Heart left ventricle (tissue), 16 donors: ENCODE measurements at regions not wholly inside any gene's neighbourhood (a gene's known extent, or its start where the extent isn't known, plus 50 kb on each side); places are given as distances from the start of the nearest gene placed in this dataset.

Experiments
- ATAC-seq, 4 donors: fragments of 200-7000 bp; cut with Tn5 transposase; one replicate each; pipeline ENCODE4 v1.9.1; 2020 to 2022; ENCODE audit warnings: moderate library complexity in 4 of 4, mild to moderate bottlenecking in 3 of 4, moderate number of reproducible peaks in 1 of 4
- DNase-seq, 5 donors: peaks; one replicate each; pipeline ENCODE4 v3.0.0-alpha.2; 2020
- H3K27ac ChIP-seq, 12 donors: fragments of 200-600 bp; sonication (generic) in 4 of 12; one replicate each; pipeline versions ENCODE4 v1.5.0 to v1.8.0; 2016 to 2022; ENCODE audit warnings: mild to moderate bottlenecking in 2 of 12
- H3K27me3 ChIP-seq, 9 donors: fragments of 200-600 bp; sonication (generic) in 2 of 9; one replicate each; pipeline versions ENCODE4 v1.5.1 to v1.8.0; 2016 to 2022; ENCODE audit warnings: mild to moderate bottlenecking in 3 of 9
- H3K36me3 ChIP-seq, 9 donors: fragments of 200-600 bp; sonication (generic) in 2 of 9; one replicate each; pipeline versions ENCODE4 v1.5.0 to v1.8.0; 2018 to 2022; ENCODE audit warnings: mild to moderate bottlenecking in 2 of 9
- H3K4me1 ChIP-seq, 12 donors: fragments of 200-600 bp; sonication (generic) in 4 of 12; one replicate each; pipeline versions ENCODE4 v1.5.0 to v1.8.0; 2016 to 2022; ENCODE audit warnings: mild to moderate bottlenecking in 3 of 12
- H3K4me3 ChIP-seq, 12 donors: fragments of 200-600 bp; sonication (generic) in 4 of 12; one replicate each; pipeline versions ENCODE4 v1.5.0 to v1.8.0; 2017 to 2022; ENCODE audit warnings: mild to moderate bottlenecking in 9 of 12, moderate library complexity in 4 of 12
- H3K9me3 ChIP-seq, 12 donors: fragments of 200-600 bp; sonication (generic) in 4 of 12; one replicate each; pipeline versions ENCODE4 v1.5.0 to v1.8.0; 2016 to 2022; ENCODE audit warnings: mild to moderate bottlenecking in 1 of 12
- POLR2A ChIP-seq, 2 donors: fragments of 450-650 bp; IDR thresholded peaks; one replicate each; pipeline ENCODE4 v1.6.1; 2017; ENCODE audit warnings: antibody characterized with exemption in 2 of 2, mild to moderate bottlenecking in 2 of 2, moderate library complexity in 2 of 2
- WGBS, 4 donors: extraction: QIAGEN DNeasy Blood & Tissue Kit in 2 of 4; methylation state at CpG; one replicate each; pipeline versions ENCODE4 v1.1.5 to v1.1.7; 2013 to 2018; 5-methylcytosine and 5-hydroxymethylcytosine counted together
- intact Hi-C, 10 donors: fragments of 100-400 bp; cut with DNase I; formaldehyde crosslinking; loops; one replicate each; pipeline versions ENCODE4 v1.11.1 to v1.14.2; 2022
- TF ChIP-seq, protein P1 (sequence below), 12 donors: fragments of 200-600 bp; sonication (generic) in 4 of 12; IDR thresholded peaks; one replicate each; pipeline versions ENCODE4 v1.5.0 to v1.8.0; 2018 to 2022; ENCODE audit warnings: antibody characterized with exemption in 12 of 12, mild to moderate bottlenecking in 5 of 12
- donor health status: ischemic (EF 13 %, LVEDD 7.1; RV severe dilation, severe dysfunction).
- donor health status: healthy with polysubstance abuse.
- donor health status: DM: no; HTN: yes; CAD: no.
- donor health status: DM: no; HTN: no; CAD: no.
- donor health status: ischemic (EF 25% LVEDD 6.9; RV normal size, moderate dysfunction).
- donor health status: ischemic (EF 25% LVEDD 5.7; RV mildly dilated, moderate dysfunction).
- donor health status: healthy.
- donor health status: DM: yes; HTN: yes; CAD: no.
- donor health status: ischemic (EF 35%, LVEDD 5.7; RV mildly dilated, moderate dysfunction).
- donor health status: nonischemic (EF 11% LVEDD 7.7; RV severe dilation, severe dysfunction).
- donor health status: DM: yes; HTN: yes; CAD: no.
- donor health status: PGD.
- donor health status: ischemic (EF 29% LVEDD 5.4; RV normal size, mild dysfunction).
- donor health status: nonischemic (EF 23%, LVEDD 6.1; RV moderate dilation, normal function).

GRCh38 chr5:28766565-28767158 is 1728.3 kb upstream of the CDH9 start:
- no peaks in the 10 kb centered on the region for H3K27me3 ChIP-seq
- H3K36me3 ChIP-seq, result no peaks in the 10 kb centered on the region
- no peaks in the 10 kb centered on the region for H3K4me1 ChIP-seq
- WGBS, 4 donors, result 13 to 19% (median 18%) methylated on average over 2 of the region's 2 CpGs
- DNase-seq, result no peak
- no peaks in the 10 kb centered on the region for H3K9me3 ChIP-seq
- H3K27ac ChIP-seq, result no peak overlapping the region
- intact Hi-C loops, result loop anchor here in 1 of 10 donors (5.0 kb wide), 1 partner anchor 419 kb away; no protein-coding TSS in a partner anchor
- no peak for ATAC-seq
- TF ChIP-seq POLR2A (IDR thresholded peaks at IDR 0.05), result no peak
- TF ChIP-seq, protein P1, sequence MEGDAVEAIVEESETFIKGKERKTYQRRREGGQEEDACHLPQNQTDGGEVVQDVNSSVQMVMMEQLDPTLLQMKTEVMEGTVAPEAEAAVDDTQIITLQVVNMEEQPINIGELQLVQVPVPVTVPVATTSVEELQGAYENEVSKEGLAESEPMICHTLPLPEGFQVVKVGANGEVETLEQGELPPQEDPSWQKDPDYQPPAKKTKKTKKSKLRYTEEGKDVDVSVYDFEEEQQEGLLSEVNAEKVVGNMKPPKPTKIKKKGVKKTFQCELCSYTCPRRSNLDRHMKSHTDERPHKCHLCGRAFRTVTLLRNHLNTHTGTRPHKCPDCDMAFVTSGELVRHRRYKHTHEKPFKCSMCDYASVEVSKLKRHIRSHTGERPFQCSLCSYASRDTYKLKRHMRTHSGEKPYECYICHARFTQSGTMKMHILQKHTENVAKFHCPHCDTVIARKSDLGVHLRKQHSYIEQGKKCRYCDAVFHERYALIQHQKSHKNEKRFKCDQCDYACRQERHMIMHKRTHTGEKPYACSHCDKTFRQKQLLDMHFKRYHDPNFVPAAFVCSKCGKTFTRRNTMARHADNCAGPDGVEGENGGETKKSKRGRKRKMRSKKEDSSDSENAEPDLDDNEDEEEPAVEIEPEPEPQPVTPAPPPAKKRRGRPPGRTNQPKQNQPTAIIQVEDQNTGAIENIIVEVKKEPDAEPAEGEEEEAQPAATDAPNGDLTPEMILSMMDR (IDR thresholded peaks at IDR 0.05), result peak in 6 of 12 donors; percentile 16 to 49 (median 40)
- H3K4me3 ChIP-seq, result no peak overlapping the region

GRCh38 chr5:28751396-28751795 is 1713.0 kb upstream of the CDH9 start:
- no peak overlapping the region for H3K27ac ChIP-seq
- no peaks in the 10 kb centered on the region for H3K4me1 ChIP-seq
- DNase-seq, result no peak
- 38 to 60% (median 53%) methylated on average over 4 of the region's 4 CpGs for WGBS, 4 donors
- H3K27me3 ChIP-seq, result no peaks in the 10 kb centered on the region
- H3K9me3 ChIP-seq, result peaks cover 0 to 3% (median 0%) of the 10 kb centered on the region in 12 donors
- no peak overlapping the region for H3K4me3 ChIP-seq
- TF ChIP-seq POLR2A (IDR thresholded peaks at IDR 0.05), result no peak
- TF ChIP-seq, protein P1 (IDR thresholded peaks at IDR 0.05), result no peak
- intact Hi-C loops, result no loop called here
- no peaks in the 10 kb centered on the region for H3K36me3 ChIP-seq
- ATAC-seq, result no peak

GRCh38 chr5:28750251-28750650 is 1711.9 kb upstream of the CDH9 start:
- H3K4me3 ChIP-seq, result no peak overlapping the region
- TF ChIP-seq, protein P1 (IDR thresholded peaks at IDR 0.05), result no peak
- TF ChIP-seq POLR2A (IDR thresholded peaks at IDR 0.05), result no peak
- H3K9me3 ChIP-seq, result peaks cover 0 to 3% (median 0%) of the 10 kb centered on the region in 12 donors
- ATAC-seq, result no peak
- no peak overlapping the region for H3K27ac ChIP-seq
- intact Hi-C loops, result no loop called here
- no peak for DNase-seq
- H3K36me3 ChIP-seq, result no peaks in the 10 kb centered on the region
- H3K27me3 ChIP-seq, result no peaks in the 10 kb centered on the region
- H3K4me1 ChIP-seq, result no peaks in the 10 kb centered on the region

GRCh38 chr5:28748446-28748845 is 1710.1 kb upstream of the CDH9 start:
- no peak for TF ChIP-seq POLR2A (IDR thresholded peaks at IDR 0.05)
- TF ChIP-seq, protein P1 (IDR thresholded peaks at IDR 0.05), result no peak
- H3K4me1 ChIP-seq, result no peaks in the 10 kb centered on the region
- intact Hi-C loops, result no loop called here
- 32 to 42% (median 36%) methylated on average over 7 of the region's 7 CpGs for whole genome bisulfite sequencing, 4 donors
- H3K9me3 ChIP-seq, result peaks cover 0 to 3% (median 0%) of the 10 kb centered on the region in 12 donors
- no peak overlapping the region for H3K27ac ChIP-seq
- no peak overlapping the region for H3K4me3 ChIP-seq
- no peaks in the 10 kb centered on the region for H3K36me3 ChIP-seq
- H3K27me3 ChIP-seq, result no peaks in the 10 kb centered on the region
- no peak for DNase-seq
- ATAC-seq, result no peak
